Endothelial cell of umbilical vein (primary cell): ENCODE measurements at regions not wholly inside any gene's neighbourhood (a gene's known extent, or its start where the extent isn't known, plus 50 kb on each side); places are given as distances from the start of the nearest gene placed in this dataset.

Experiments
- BruUV-seq: library from RNA; stranded (reverse); fragments of 400-500 nt; replicated peaks from 2 replicates; lab custom pipeline; 2021; lab: Mats Ljungman, UMichigan
- CTCF ChIA-PET: fragments of 300-600, 350-600 bp; sonication (Branson Sonifier 250); formaldehyde crosslinking; loops from one replicate; lab custom pipeline; 2021; ENCODE audit warnings: antibody characterized with exemption, inconsistent platforms; lab: Charles Lee
- POLR2A ChIA-PET: fragments of 300-600, 350-600 bp; sonication (Branson Sonifier 250); formaldehyde crosslinking; loops from one replicate; lab custom pipeline; 2021; ENCODE audit warnings: antibody characterized with exemption, inconsistent platforms; lab: Charles Lee
- DNase-seq: peaks from one replicate; pipeline ENCODE4 v3.0.0-alpha.2; 2011; ENCODE audit warnings: low read depth, low spot score
- FAIRE-seq: peaks from 2 replicates; lab custom pipeline; 2011; peaks lifted over from hg19 to GRCh38; lab: Jason Lieb, UNC
- H2AFZ ChIP-seq: 2 replicates; pipeline ENCODE4 v1.6.0; 2012; ENCODE audit warnings: low read depth, low read length, control low read depth, inconsistent platforms
- H3K27ac ChIP-seq: 2 replicates; pipeline ENCODE4 v1.5.1; 2011; ENCODE audit warnings: low read depth, mild to moderate bottlenecking, control low read depth, low read length, moderate library complexity; ENCODE audit not compliant: insufficient read depth
- H3K27me3 ChIP-seq, 2 experiments: 2 replicates each; pipeline versions ENCODE4 v1.6.0 to v1.6.1; 2011; ENCODE audit warnings: low read length in 2 of 2, mixed read lengths in 1 of 2; ENCODE audit not compliant: control insufficient read depth in 2 of 2, insufficient read depth in 2 of 2
- H3K36me3 ChIP-seq, 2 experiments: 2 replicates in 1 of 2; 3 replicates in 1 of 2; pipeline ENCODE4 v1.5.1; 2011; ENCODE audit warnings: low read length in 2 of 2, mild to moderate bottlenecking in 1 of 2, moderate library complexity in 1 of 2; ENCODE audit not compliant: control insufficient read depth in 2 of 2, insufficient read depth in 2 of 2; ENCODE audit errors: extremely low read depth in 1 of 2
- H3K4me1 ChIP-seq: 3 replicates; pipeline ENCODE4 v1.5.1; 2011; ENCODE audit warnings: mild to moderate bottlenecking, low read length; ENCODE audit not compliant: control insufficient read depth, insufficient read depth; ENCODE audit errors: extremely low read depth
- H3K4me2 ChIP-seq: 2 replicates; pipeline ENCODE4 v1.6.1; 2011; ENCODE audit warnings: low read length, control low read depth, mixed read lengths; ENCODE audit not compliant: insufficient read depth
- H3K4me3 ChIP-seq, 3 experiments: fragments of 200-600 bp in 1 of 3; sonication (generic), shearing (Covaris generic) in 1 of 3; replicated peaks in 1 of 3; 2 replicates each; pipeline ENCODE4 v1.5.1; 2011 to 2016; ENCODE audit warnings: control low read depth in 3 of 3, low read length in 3 of 3, mild to moderate bottlenecking in 2 of 3, inconsistent platforms in 1 of 3, low read depth in 1 of 3, moderate library complexity in 1 of 3; ENCODE audit not compliant: insufficient read depth in 1 of 3
- H3K79me2 ChIP-seq: 2 replicates; pipeline ENCODE4 v1.6.0; 2012; ENCODE audit warnings: low read length, inconsistent platforms; ENCODE audit not compliant: control insufficient read depth, insufficient read depth
- H3K9ac ChIP-seq: replicated peaks from 2 replicates; pipeline ENCODE3; 2011; ENCODE audit warnings: low read length, control low read depth; ENCODE audit not compliant: insufficient read depth; ENCODE audit errors: extremely low read depth
- H3K9me1 ChIP-seq: replicated peaks from 3 replicates; pipeline ENCODE4 v1.6.0; 2011; ENCODE audit warnings: mild to moderate bottlenecking, low read length; ENCODE audit not compliant: control insufficient read depth, insufficient read depth; ENCODE audit errors: extremely low read depth
- H3K9me3 ChIP-seq: replicated peaks from 2 replicates; pipeline ENCODE4 v1.5.1; 2012; ENCODE audit warnings: low read length, inconsistent platforms; ENCODE audit not compliant: control insufficient read depth, insufficient read depth
- H4K20me1 ChIP-seq: replicated peaks from 2 replicates; pipeline ENCODE3; 2011; ENCODE audit warnings: mild to moderate bottlenecking, low read length; ENCODE audit not compliant: control insufficient read depth, insufficient read depth; ENCODE audit errors: extremely low read depth
- CTCF ChIP-seq, 2 donors: IDR thresholded peaks; 1 replicate in 1 of 2; 2 replicates in 1 of 2; pipeline ENCODE4 v1.5.1; 2011; ENCODE audit warnings: low read length in 2 of 2, mild to moderate bottlenecking in 2 of 2, moderate library complexity in 2 of 2, control low read depth in 1 of 2, inconsistent platforms in 1 of 2, low read depth in 1 of 2; ENCODE audit not compliant: insufficient read depth in 1 of 2; ENCODE audit errors: extremely low read depth in 1 of 2
- EZH2 ChIP-seq: IDR thresholded peaks from 2 replicates; pipeline ENCODE4 v1.6.1; 2012; ENCODE audit warnings: borderline replicate concordance, low read depth, mild to moderate bottlenecking, moderate library complexity, low read length, inconsistent platforms; ENCODE audit not compliant: severe bottlenecking
- GATA2 ChIP-seq: IDR thresholded peaks from 2 replicates; pipeline ENCODE4 v1.7.0; 2011; ENCODE audit warnings: low read depth, mild to moderate bottlenecking, moderate library complexity, mixed read lengths, low read length; ENCODE audit not compliant: insufficient read length, insufficient read depth
- JUN ChIP-seq: IDR thresholded peaks from 2 replicates; pipeline ENCODE4 v1.6.1; 2011; ENCODE audit warnings: borderline replicate concordance, low read depth; ENCODE audit not compliant: insufficient read length, insufficient read depth
- MYC ChIP-seq: IDR thresholded peaks from one replicate; pipeline ENCODE4 v1.6.1; 2011; ENCODE audit warnings: mild to moderate bottlenecking, low read depth, low read length
- POLR2A ChIP-seq: IDR thresholded peaks from 2 replicates; pipeline ENCODE4 v1.6.1; 2012; ENCODE audit warnings: low read depth, mild to moderate bottlenecking, control low read depth, low read length
- POLR2AphosphoS5 ChIP-seq: IDR thresholded peaks from 2 replicates; pipeline ENCODE4 v1.6.1; 2012; ENCODE audit warnings: low read depth, mild to moderate bottlenecking, control low read depth, low read length, moderate library complexity; ENCODE audit not compliant: insufficient read depth
- dilution Hi-C: fragments of 300-500 bp; cut with MboI; formaldehyde crosslinking; loops from one replicate; pipeline ENCODE4 v1.15.0; 2019; ENCODE audit warnings: low sequenced_read_pairs; ENCODE audit not compliant: extremely low pct_ligation_motif_present
- intact Hi-C: fragments of 100-400 bp; cut with micrococcal nuclease; formaldehyde crosslinking; loops from one replicate; pipeline ENCODE4 v1.10.0; 2022
- TF ChIP-seq, protein P1 (sequence below): IDR thresholded peaks from 2 replicates; pipeline ENCODE4 v1.6.1; 2011; ENCODE audit not compliant: insufficient read depth, insufficient read length

DNA sequence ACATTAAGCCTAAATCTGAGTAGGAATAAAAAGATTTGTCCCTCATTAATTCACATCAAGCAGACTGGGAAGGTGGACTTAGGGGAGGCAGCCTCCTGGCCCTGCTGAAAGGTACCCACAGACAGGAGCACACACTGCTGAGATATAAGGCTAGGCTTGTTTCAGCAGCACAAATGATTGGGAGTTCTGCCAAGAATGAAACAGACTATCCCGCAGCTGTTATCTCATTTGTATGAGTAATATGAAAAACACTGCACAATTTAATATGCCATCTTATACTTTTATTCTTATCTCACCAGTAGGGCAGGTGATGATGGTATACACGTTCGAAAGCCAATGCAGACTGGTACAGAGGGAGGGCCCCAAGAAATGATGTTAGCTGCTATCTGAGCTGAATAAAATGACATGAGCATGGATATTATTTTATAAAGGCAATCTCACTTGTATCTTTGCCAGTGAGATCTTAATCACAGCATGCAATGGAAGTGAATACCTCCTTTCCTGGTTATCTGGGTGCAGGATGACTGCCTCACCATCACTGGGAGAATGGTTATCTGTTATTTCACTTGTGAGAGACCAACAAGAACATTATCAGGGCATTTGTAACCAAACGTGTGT lies 258.7 kb upstream of the PPP2R3A start:
- CTCF ChIA-PET = no interaction called here
- FAIRE-seq (no peak), DNase-seq (no peak)
- Histone ChIP-seq H3K4me3 (no peak overlapping the region), H3K4me2 (no peak overlapping the region), H3K27ac (no peak overlapping the region), H3K4me1 (no peaks in the 10 kb centered on the region), H3K36me3 (no peaks in the 10 kb centered on the region), H2AFZ (no peak overlapping the region), H3K79me2 (no peaks in the 10 kb centered on the region), H3K27me3 (no peaks in the 10 kb centered on the region), H3K9me3 (peaks cover 2% of the 10 kb centered on the region), H4K20me1 (no peaks in the 10 kb centered on the region), H3K9me1 (no peaks in the 10 kb centered on the region), H3K9ac (no peak overlapping the region)
- BruUV-seq = no TSS peak
- POLR2A ChIA-PET = no interaction called here
- dilution Hi-C loops = no loop called here
- intact Hi-C loops = no loop called here
- TF ChIP-seq POLR2AphosphoS5 = no peak
- TF ChIP-seq, protein P1, sequence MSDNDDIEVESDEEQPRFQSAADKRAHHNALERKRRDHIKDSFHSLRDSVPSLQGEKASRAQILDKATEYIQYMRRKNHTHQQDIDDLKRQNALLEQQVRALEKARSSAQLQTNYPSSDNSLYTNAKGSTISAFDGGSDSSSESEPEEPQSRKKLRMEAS = no peak
- TF ChIP-seq JUN = no peak
- TF ChIP-seq POLR2A = no peak
- no peak for TF ChIP-seq EZH2
- no peak for TF ChIP-seq CTCF (IDR thresholded peaks at IDR 0.05; ENCODE audit: extremely low read depth in 1 of 2, insufficient read depth in 1 of 2, low read depth in 1 of 2, low read length in 2 of 2)
- TF ChIP-seq MYC = no peak
- no peak for TF ChIP-seq GATA2
